K562 (cell line): ENCODE measurements at regions not wholly inside any gene's neighbourhood (a gene's known extent, or its start where the extent isn't known, plus 50 kb on each side); places are given as distances from the start of the nearest gene placed in this dataset.
A peak's percentile ranks its signal among the peaks of the same experiment; 100 is the strongest.

Experiments
- ATAC-seq: fragments of 200-7000 bp; cut with Tn5 transposase; 3 replicates; pipeline ENCODE4 v1.9.1; 2020; ENCODE audit warnings: moderate library complexity
- BruUV-seq: library from RNA; stranded (reverse); fragments of 400-500 nt; replicated peaks from 2 replicates; lab custom pipeline; 2021; lab: Mats Ljungman, UMichigan
- CTCF ChIA-PET: fragments of 300-600 bp; formaldehyde crosslinking; extraction: SDS; loops from one replicate; lab custom pipeline; 2021; ENCODE audit warnings: low intra/inter-chr PET ratio; lab: Yijun Ruan, JAX
- POLR2A ChIA-PET: fragments of 300-600, 350-650 bp; sonication (Branson Sonifier 250); formaldehyde crosslinking; extraction: SDS; loops from one replicate; lab custom pipeline; 2021; ENCODE audit warnings: antibody characterized with exemption, inconsistent platforms; lab: Yijun Ruan, JAX
- DNase-seq, 4 experiments: peaks; one replicate each; pipeline versions ENCODE4 v3.0.0 to v3.0.0-alpha.2; 2011 to 2018; ENCODE audit warnings: low spot score in 3 of 4, mixed read lengths in 3 of 4; ENCODE audit errors: extremely low read depth in 1 of 4
- FAIRE-seq: peaks from 2 replicates; lab custom pipeline; 2011; peaks lifted over from hg19 to GRCh38; lab: Jason Lieb, UNC
- H2AFZ ChIP-seq: 2 replicates; pipeline ENCODE4 v1.6.0; 2011; ENCODE audit warnings: low read depth, low read length, control low read depth, inconsistent platforms
- H3K27ac ChIP-seq: fragments of 200-600 bp; 3 replicates; pipeline ENCODE4 v1.8.0; 2011; ENCODE audit warnings: low read depth, mild to moderate bottlenecking, control low read depth, inconsistent platforms, low read length, moderate library complexity, mixed read lengths; ENCODE audit errors: extremely low read depth
- H3K27me3 ChIP-seq, 2 experiments: fragments of 300-600 bp in 1 of 2; 2 replicates in 1 of 2; 3 replicates in 1 of 2; pipeline versions ENCODE4 v1.6.0 to v1.8.0; 2011; ENCODE audit warnings: inconsistent platforms in 2 of 2, low read length in 2 of 2, mild to moderate bottlenecking in 1 of 2, mixed read lengths in 1 of 2, moderate library complexity in 1 of 2; ENCODE audit not compliant: control insufficient read depth in 2 of 2, insufficient read depth in 2 of 2
- H3K36me3 ChIP-seq: fragments of 300-600 bp; 3 replicates; pipeline ENCODE4 v1.8.0; 2011; ENCODE audit warnings: mild to moderate bottlenecking, low read length, inconsistent platforms; ENCODE audit not compliant: control insufficient read depth, insufficient read depth
- H3K4me1 ChIP-seq, 2 experiments: fragments of 200-600 bp in 1 of 2; replicated peaks in 1 of 2; 2 replicates in 1 of 2; 3 replicates in 1 of 2; pipeline versions ENCODE4 v1.5.1 to v1.8.0; 2011; ENCODE audit warnings: inconsistent platforms in 2 of 2, low read length in 2 of 2, mild to moderate bottlenecking in 1 of 2, mixed read lengths in 1 of 2, moderate library complexity in 1 of 2; ENCODE audit not compliant: control insufficient read depth in 2 of 2, insufficient read depth in 2 of 2
- H3K4me2 ChIP-seq: 2 replicates; pipeline ENCODE4 v1.6.1; 2011; ENCODE audit warnings: low read length, control low read depth, inconsistent platforms, mixed read lengths; ENCODE audit not compliant: insufficient read depth
- H3K4me3 ChIP-seq: fragments of 200-600 bp; sonication (generic), shearing (Covaris generic); 2 replicates; pipeline ENCODE4 v1.5.1; 2016; ENCODE audit warnings: control low read depth, inconsistent platforms
- H3K79me2 ChIP-seq: fragments of 200-600 bp; 3 replicates; pipeline ENCODE4 v1.8.0; 2011; ENCODE audit warnings: low read length, inconsistent platforms; ENCODE audit not compliant: control insufficient read depth, insufficient read depth
- H3K9ac ChIP-seq, 2 experiments: 2 replicates each; pipeline versions ENCODE4 v1.6.0 to v1.6.1; 2011; ENCODE audit warnings: low read depth in 2 of 2, low read length in 2 of 2, control low read depth in 1 of 2, inconsistent platforms in 1 of 2, mild to moderate bottlenecking in 1 of 2, mixed read lengths in 1 of 2; ENCODE audit not compliant: insufficient read depth in 1 of 2
- H3K9me1 ChIP-seq: one replicate; pipeline ENCODE4 v1.6.0; 2011; ENCODE audit warnings: inconsistent platforms, mild to moderate bottlenecking, low read length, moderate library complexity; ENCODE audit not compliant: control insufficient read depth, insufficient read depth
- H3K9me3 ChIP-seq: replicated peaks from 2 replicates; pipeline ENCODE4 v1.5.1; 2011; ENCODE audit warnings: low read depth, low read length, inconsistent platforms; ENCODE audit not compliant: control insufficient read depth, insufficient read depth
- H4K20me1 ChIP-seq: replicated peaks from 2 replicates; pipeline ENCODE4 v1.6.1; 2011; ENCODE audit warnings: low read length, inconsistent platforms, mixed read lengths; ENCODE audit not compliant: control insufficient read depth, insufficient read depth
- C11orf30 ChIP-seq: fragments of 450-650 bp; IDR thresholded peaks from 2 replicates; pipeline ENCODE4 v1.6.1; 2016; ENCODE audit warnings: low read depth, mild to moderate bottlenecking
- CEBPG ChIP-seq, 3 experiments: fragments of 200-800 bp in 1 of 3; sonication (Bioruptor generic) in 1 of 3; sonication (generic) in 1 of 3; formaldehyde crosslinking in 1 of 3; IDR thresholded peaks in 2 of 3; conservative IDR thresholded peaks in 1 of 3; 2 replicates each; pipeline versions ENCODE4 v1.6.1 to v1.8.0; 2016 to 2022; ENCODE audit warnings: missing compliant biosample characterization in 2 of 3, missing genetic modification characterization in 2 of 3, mild to moderate bottlenecking in 1 of 3, missing genetic modification reagents in 1 of 3
- EWSR1 ChIP-seq: fragments of 450-650 bp; IDR thresholded peaks from 2 replicates; pipeline ENCODE4 v1.6.1; 2018; ENCODE audit warnings: borderline replicate concordance, mild to moderate bottlenecking, low read depth, moderate library complexity; ENCODE audit not compliant: partially characterized antibody
- MAFF ChIP-seq: IDR thresholded peaks from 2 replicates; pipeline ENCODE4 v1.6.1; 2012; ENCODE audit warnings: low read length, improper control_type of control experiment
- MAFG ChIP-seq: fragments of 450-650 bp; conservative IDR thresholded peaks from 2 replicates; pipeline ENCODE4 v1.6.1; 2016; ENCODE audit warnings: missing genetic modification characterization, missing compliant biosample characterization
- MAFK ChIP-seq: IDR thresholded peaks from 2 replicates; pipeline ENCODE4 v1.6.1; 2011; ENCODE audit warnings: low read length, improper control_type of control experiment
- ZNF274 ChIP-seq: IDR thresholded peaks from 2 replicates; pipeline ENCODE4 v1.6.1; 2011; ENCODE audit warnings: low read depth, mild to moderate bottlenecking, low read length, moderate library complexity, borderline replicate concordance
- ZNF316 ChIP-seq: fragments of 450-650 bp; IDR thresholded peaks from 2 replicates; pipeline ENCODE4 v1.6.1; 2016
- WGBS: fragments of 100-300 bp; shearing (Covaris generic); methylation state at CpG from one replicate; pipeline ENCODE4 v1.1.6; 2016; ENCODE audit warnings: low coverage, mixed read lengths; ENCODE audit not compliant: insufficient coverage; ENCODE audit errors: missing lambda C conversion rate; 5-methylcytosine and 5-hydroxymethylcytosine counted together
- in situ Hi-C: fragments of 300-500 bp; cut with MboI; formaldehyde crosslinking; loops from 4 replicates; pipeline ENCODE4 v1.15.0; 2018; ENCODE audit warnings: inconsistent platforms, mixed read lengths
- intact Hi-C: fragments of 100-400 bp; cut with micrococcal nuclease; formaldehyde crosslinking; loops from 2 replicates; pipeline ENCODE4 v1.14.2; 2022

- no peaks in the 10 kb centered on the region for H3K79me2 ChIP-seq
- FAIRE-seq, result no peak
- 2% methylated on average over 2 of the region's 2 CpGs for WGBS
- intact Hi-C loops (no loop called here), in situ Hi-C loops (no loop called here)
- TF ChIP-seq ZNF316 (peak; percentile 78), MAFK (peak; percentile 61), MAFF (peak; percentile 72), EWSR1 (no peak), ZNF274 (no peak), CEBPG (CRISPR knock-in tag; IDR thresholded peaks at IDR 0.05) (no peak), CEBPG (tag; conservative IDR thresholded peaks at IDR 0.05 in 1 of 2, IDR thresholded peaks at IDR 0.05 in 1 of 2) (no peak), MAFG (tag) (peak; percentile 51; the same call in 1 of the 2 replicates), C11orf30 (peak; percentile 52; the same call in 1 of the 2 replicates)
- no peaks in the 10 kb centered on the region for H3K9me3 ChIP-seq
- H3K4me3 ChIP-seq, result no peak overlapping the region
- no peak overlapping the region for H3K9ac ChIP-seq
- H3K27me3 ChIP-seq, result no peaks in the 10 kb centered on the region
- DNase-seq, result no peak
- no TSS peak for BruUV-seq
- POLR2A ChIA-PET, result no interaction called here
- CTCF ChIA-PET, result no interaction called here
- no peaks in the 10 kb centered on the region for H4K20me1 ChIP-seq
- no peak overlapping the region for H3K4me2 ChIP-seq
- no peak for ATAC-seq
- no peaks in the 10 kb centered on the region for H3K9me1 ChIP-seq
- H3K27ac ChIP-seq, result no peak overlapping the region
- H2AFZ ChIP-seq, result no peak overlapping the region
- H3K36me3 ChIP-seq, result no peaks in the 10 kb centered on the region
- no peaks in the 10 kb centered on the region for H3K4me1 ChIP-seq
Observed at GRCh38 chr18:25705650-25706049, 353.7 kb upstream of the ZNF521 start.
